H9 (cell line): ENCODE measurements at regions not wholly inside any gene's neighbourhood (a gene's known extent, or its start where the extent isn't known, plus 50 kb on each side); places are given as distances from the start of the nearest gene placed in this dataset.

ENCODE experiments used
- DNase-seq: peaks from one replicate; pipeline ENCODE4 v3.0.0-alpha.2; 2017
- H2AFZ ChIP-seq: one replicate; pipeline ENCODE4 v1.6.1; 2013; ENCODE audit warnings: mild to moderate bottlenecking, low read length, control low read depth, moderate library complexity
- H2AK5ac ChIP-seq: 2 replicates; pipeline ENCODE4 v1.6.1; 2013; ENCODE audit warnings: low read length, control low read depth, mixed read lengths; ENCODE audit not compliant: insufficient read length
- H2BK120ac ChIP-seq: one replicate; pipeline ENCODE4 v1.6.1; 2013; ENCODE audit warnings: low read depth, mild to moderate bottlenecking, low read length, control low read depth, inconsistent platforms; ENCODE audit not compliant: poor library complexity, severe bottlenecking
- H2BK12ac ChIP-seq: 2 replicates; pipeline ENCODE4 v1.6.1; 2013; ENCODE audit warnings: low read length, control low read depth, mixed read lengths, low read depth; ENCODE audit not compliant: insufficient read length
- H2BK15ac ChIP-seq: 2 replicates; pipeline ENCODE4 v1.6.1; 2013; ENCODE audit warnings: low read depth, low read length, control low read depth
- H2BK20ac ChIP-seq: one replicate; pipeline ENCODE4 v1.6.1; 2013; ENCODE audit warnings: low read depth, mild to moderate bottlenecking, low read length, control low read depth, inconsistent platforms; ENCODE audit not compliant: poor library complexity, severe bottlenecking
- H2BK5ac ChIP-seq: 2 replicates; pipeline ENCODE4 v1.6.1; 2013; ENCODE audit warnings: low read length, control low read depth, mixed read lengths; ENCODE audit not compliant: insufficient read length
- H3K14ac ChIP-seq: 2 replicates; pipeline ENCODE4 v1.6.1; 2013; ENCODE audit warnings: low read length, control low read depth; ENCODE audit not compliant: insufficient read depth
- H3K18ac ChIP-seq: 2 replicates; pipeline ENCODE4 v1.6.1; 2013; ENCODE audit warnings: low read depth, mild to moderate bottlenecking, mixed read lengths, low read length, control low read depth; ENCODE audit not compliant: insufficient read length
- H3K23ac ChIP-seq: 2 replicates; pipeline ENCODE4 v1.6.1; 2013; ENCODE audit warnings: low read length, control low read depth, mixed read lengths, low read depth; ENCODE audit not compliant: insufficient read length
- H3K23me2 ChIP-seq: 2 replicates; pipeline ENCODE4 v1.6.1; 2013; ENCODE audit warnings: low read depth, mild to moderate bottlenecking, mixed read lengths, low read length, control low read depth; ENCODE audit not compliant: insufficient read length, poor library complexity, severe bottlenecking
- H3K27ac ChIP-seq: 2 replicates; pipeline ENCODE4 v1.5.1; 2013; ENCODE audit warnings: low read length, control low read depth, mixed read lengths, low read depth; ENCODE audit not compliant: insufficient read length
- H3K27me3 ChIP-seq: 2 replicates; pipeline ENCODE4 v1.6.1; 2013; ENCODE audit warnings: low read length, control low read depth, inconsistent platforms; ENCODE audit not compliant: insufficient read depth
- H3K4ac ChIP-seq: 2 replicates; pipeline ENCODE4 v1.6.1; 2013; ENCODE audit warnings: low read depth, mild to moderate bottlenecking, control low read depth, inconsistent platforms, low read length, moderate library complexity
- H3K4me1 ChIP-seq: 2 replicates; pipeline ENCODE4 v1.6.1; 2013; ENCODE audit warnings: low read length, control low read depth, inconsistent platforms; ENCODE audit not compliant: insufficient read depth
- H3K4me2 ChIP-seq: 2 replicates; pipeline ENCODE4 v1.6.1; 2013; ENCODE audit warnings: low read length, control low read depth, mixed read lengths; ENCODE audit not compliant: insufficient read length, insufficient read depth
- H3K56ac ChIP-seq: 2 replicates; pipeline ENCODE4 v1.6.1; 2013; ENCODE audit warnings: low read depth, mild to moderate bottlenecking, mixed read lengths, low read length, control low read depth; ENCODE audit not compliant: insufficient read length
- H3K79me1 ChIP-seq: 2 replicates; pipeline ENCODE4 v1.6.1; 2013; ENCODE audit warnings: low read depth, mild to moderate bottlenecking, moderate library complexity, low read length, control low read depth, inconsistent platforms; ENCODE audit not compliant: insufficient read depth, poor library complexity, severe bottlenecking
- H3K79me2 ChIP-seq: 2 replicates; pipeline ENCODE4 v1.6.1; 2013; ENCODE audit warnings: low read length, control low read depth, inconsistent platforms; ENCODE audit not compliant: insufficient read depth
- H3K9ac ChIP-seq: 2 replicates; pipeline ENCODE4 v1.6.1; 2013; ENCODE audit warnings: low read length, control low read depth, mixed read lengths; ENCODE audit not compliant: insufficient read length; ENCODE audit errors: extremely low read depth
- H3K9me3 ChIP-seq: one replicate; pipeline ENCODE4 v1.6.1; 2013; ENCODE audit warnings: low read depth, low read length, inconsistent platforms; ENCODE audit not compliant: control insufficient read depth
- H3T11ph ChIP-seq: one replicate; pipeline ENCODE4 v1.6.1; 2013; ENCODE audit warnings: mild to moderate bottlenecking, low read length, control low read depth, inconsistent platforms
- H4K20me1 ChIP-seq: one replicate; pipeline ENCODE4 v1.6.1; 2013; ENCODE audit not compliant: control insufficient read depth, insufficient read length, insufficient read depth
- H4K5ac ChIP-seq: 2 replicates; pipeline ENCODE4 v1.6.1; 2013; ENCODE audit warnings: low read depth, mild to moderate bottlenecking, mixed read lengths, low read length, control low read depth; ENCODE audit not compliant: insufficient read length
- H4K8ac ChIP-seq: replicated peaks from 2 replicates; pipeline ENCODE4 v1.6.1; 2013; ENCODE audit warnings: low read length, control low read depth, mixed read lengths, low read depth; ENCODE audit not compliant: insufficient read length
- H4K91ac ChIP-seq: 2 replicates; pipeline ENCODE4 v1.6.1; 2013; ENCODE audit warnings: low read depth, mild to moderate bottlenecking, moderate library complexity, mixed read lengths, low read length, control low read depth; ENCODE audit not compliant: insufficient read length
- H3K27ac Mint-ChIP-seq, 3 experiments: 2 replicates in 2 of 3; 3 replicates in 1 of 3; pipeline ENCODE4 v1.8.0; 2020 to 2021; ENCODE audit warnings: mixed read lengths in 3 of 3, mild to moderate bottlenecking in 1 of 3, moderate library complexity in 1 of 3
- H3K27me3 Mint-ChIP-seq: 2 replicates; pipeline ENCODE4 v1.8.0; 2021; ENCODE audit warnings: low read depth, mild to moderate bottlenecking, moderate library complexity, mixed read lengths
- H3K36me3 Mint-ChIP-seq, 3 experiments: 2 replicates in 2 of 3; 3 replicates in 1 of 3; pipeline ENCODE4 v1.8.0; 2020 to 2021; ENCODE audit warnings: low read depth in 3 of 3, mixed read lengths in 3 of 3; ENCODE audit not compliant: insufficient read depth in 1 of 3
- H3K4me1 Mint-ChIP-seq, 2 experiments: 2 replicates each; pipeline ENCODE4 v1.8.0; 2020; ENCODE audit warnings: mixed read lengths in 2 of 2
- H3K4me3 Mint-ChIP-seq, 2 experiments: 2 replicates in 1 of 2; 3 replicates in 1 of 2; pipeline ENCODE4 v1.8.0; 2020 to 2021; ENCODE audit warnings: mild to moderate bottlenecking in 2 of 2, mixed read lengths in 2 of 2, moderate library complexity in 1 of 2
- H3K9me3 Mint-ChIP-seq, 2 experiments: 2 replicates in 1 of 2; 3 replicates in 1 of 2; pipeline ENCODE4 v1.8.0; 2020; ENCODE audit warnings: mild to moderate bottlenecking in 2 of 2, mixed read lengths in 2 of 2, moderate library complexity in 1 of 2
- CTCF ChIP-seq: fragments of 200-600 bp; sonication (generic); conservative IDR thresholded peaks from 3 replicates; pipeline ENCODE4 v1.8.0; 2021; ENCODE audit warnings: antibody characterized with exemption, mild to moderate bottlenecking
- WGBS: extraction: QIAGEN DNeasy Blood & Tissue Kit; methylation state at CpG from one replicate; pipeline ENCODE4 v1.1.7; 2013; ENCODE audit warnings: missing lambda C conversion rate, low lambda C conversion rate, mixed read lengths; ENCODE audit not compliant: insufficient read length; ENCODE audit errors: extremely low coverage; 5-methylcytosine and 5-hydroxymethylcytosine counted together

GRCh38 chr5:173505634-173506033, 110.8 kb downstream of the BOD1 start:
- no peak overlapping the region for H4K8ac ChIP-seq
- no peak overlapping the region for H3K27ac ChIP-seq
- WGBS = no CpG with 5 or more reads among the region's 3 CpGs
- no peak overlapping the region for H2AK5ac ChIP-seq
- no peak overlapping the region for H3K9ac ChIP-seq
- no peak overlapping the region for H3K18ac ChIP-seq
- no peak overlapping the region for H4K91ac ChIP-seq
- no peak overlapping the region for H3K27ac Mint-ChIP-seq
- no peaks in the 10 kb centered on the region for H3K27me3 ChIP-seq
- no peaks in the 10 kb centered on the region for H3K23me2 ChIP-seq
- no peak overlapping the region for H3K23ac ChIP-seq
- no peak overlapping the region for H2BK120ac ChIP-seq
- H2BK5ac ChIP-seq = no peak overlapping the region
- H3K79me2 ChIP-seq = no peaks in the 10 kb centered on the region
- H3K9me3 ChIP-seq = no peaks in the 10 kb centered on the region
- TF ChIP-seq CTCF = no peak
- H3K4ac ChIP-seq = no peak overlapping the region
- no peak overlapping the region for H2BK20ac ChIP-seq
- H4K20me1 ChIP-seq = no peaks in the 10 kb centered on the region
- H3K4me3 Mint-ChIP-seq = no peak overlapping the region
- H2BK12ac ChIP-seq = no peak overlapping the region
- no peak overlapping the region for H3K14ac ChIP-seq
- H3K56ac ChIP-seq = no peak overlapping the region
- no peak overlapping the region for H2BK15ac ChIP-seq
- peaks cover 4 to 6% of the 10 kb centered on the region in 2 experiments; a peak in 4 of 5 replicates for H3K9me3 Mint-ChIP-seq
- H3K4me1 Mint-ChIP-seq = no peaks in the 10 kb centered on the region
- no peak overlapping the region for H3K4me2 ChIP-seq
- no peak overlapping the region for H3T11ph ChIP-seq
- DNase-seq = no peak
- no peaks in the 10 kb centered on the region for H3K36me3 Mint-ChIP-seq
- H3K27me3 Mint-ChIP-seq = peaks cover 4% of the 10 kb centered on the region
- no peak overlapping the region for H2AFZ ChIP-seq
- H3K79me1 ChIP-seq = no peaks in the 10 kb centered on the region
- no peak overlapping the region for H4K5ac ChIP-seq
- no peaks in the 10 kb centered on the region for H3K4me1 ChIP-seq
